Upper lobe of right lung (tissue), 1 donor: ENCODE measurements at regions not wholly inside any gene's neighbourhood (a gene's known extent, or its start where the extent isn't known, plus 50 kb on each side); places are given as distances from the start of the nearest gene placed in this dataset.

Source experiments
- ATAC-seq: fragments of 200-7000 bp; cut with Tn5 transposase; one replicate; pipeline ENCODE4 v1.9.1; 2020; ENCODE audit warnings: mild to moderate bottlenecking, moderate library complexity
- DNase-seq: peaks from one replicate; pipeline ENCODE4 v3.0.0-alpha.2; 2020
- H3K27ac ChIP-seq: fragments of 200-600 bp; one replicate; pipeline ENCODE4 v1.8.0; 2022
- H3K27me3 ChIP-seq: fragments of 200-600 bp; one replicate; pipeline ENCODE4 v1.8.0; 2022; ENCODE audit warnings: mild to moderate bottlenecking
- H3K36me3 ChIP-seq: fragments of 200-600 bp; one replicate; pipeline ENCODE4 v1.8.0; 2022
- H3K4me1 ChIP-seq: fragments of 200-600 bp; one replicate; pipeline ENCODE4 v1.8.0; 2022
- H3K4me3 ChIP-seq: fragments of 200-600 bp; one replicate; pipeline ENCODE4 v1.8.0; 2022; ENCODE audit warnings: mild to moderate bottlenecking
- H3K9me3 ChIP-seq: fragments of 200-600 bp; one replicate; pipeline ENCODE4 v1.8.0; 2022
- intact Hi-C: fragments of 100-400 bp; cut with DNase I; formaldehyde crosslinking; loops from one replicate; pipeline ENCODE4 v1.11.0; 2022
- TF ChIP-seq, protein P1 (sequence below): fragments of 200-600 bp; IDR thresholded peaks from one replicate; pipeline ENCODE4 v1.8.0; 2022; ENCODE audit warnings: antibody characterized with exemption
- donor health status: DM: no; HTN: yes; CAD: no; lungs with severe emphysema.

DNA sequence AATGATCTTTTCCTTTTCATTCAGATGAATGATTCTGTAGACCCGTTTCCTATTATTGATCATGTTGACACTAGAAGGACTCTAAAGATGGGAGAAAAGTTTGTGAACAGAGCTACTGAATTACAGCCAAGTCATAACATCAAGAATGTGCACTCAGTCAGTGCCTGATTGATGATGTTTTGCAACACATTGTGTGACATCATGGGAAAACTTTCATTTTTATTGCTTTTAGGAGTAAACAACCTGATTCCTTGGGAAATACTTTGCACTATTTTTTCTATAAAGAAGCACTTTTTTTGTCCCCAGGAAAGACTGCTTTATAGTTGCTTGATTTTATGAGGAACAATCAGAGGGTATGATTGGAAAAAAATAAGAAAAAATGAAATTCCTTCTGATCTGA lies 383.8 kb upstream of the JAG1 start:
- intact Hi-C loops, result no loop called here
- Histone ChIP-seq H3K27ac (no peak overlapping the region), H3K4me3 (no peak overlapping the region), H3K9me3 (no peaks in the 10 kb centered on the region), H3K36me3 (no peaks in the 10 kb centered on the region), H3K4me1 (no peaks in the 10 kb centered on the region), H3K27me3 (no peaks in the 10 kb centered on the region)
- TF ChIP-seq, protein P1, sequence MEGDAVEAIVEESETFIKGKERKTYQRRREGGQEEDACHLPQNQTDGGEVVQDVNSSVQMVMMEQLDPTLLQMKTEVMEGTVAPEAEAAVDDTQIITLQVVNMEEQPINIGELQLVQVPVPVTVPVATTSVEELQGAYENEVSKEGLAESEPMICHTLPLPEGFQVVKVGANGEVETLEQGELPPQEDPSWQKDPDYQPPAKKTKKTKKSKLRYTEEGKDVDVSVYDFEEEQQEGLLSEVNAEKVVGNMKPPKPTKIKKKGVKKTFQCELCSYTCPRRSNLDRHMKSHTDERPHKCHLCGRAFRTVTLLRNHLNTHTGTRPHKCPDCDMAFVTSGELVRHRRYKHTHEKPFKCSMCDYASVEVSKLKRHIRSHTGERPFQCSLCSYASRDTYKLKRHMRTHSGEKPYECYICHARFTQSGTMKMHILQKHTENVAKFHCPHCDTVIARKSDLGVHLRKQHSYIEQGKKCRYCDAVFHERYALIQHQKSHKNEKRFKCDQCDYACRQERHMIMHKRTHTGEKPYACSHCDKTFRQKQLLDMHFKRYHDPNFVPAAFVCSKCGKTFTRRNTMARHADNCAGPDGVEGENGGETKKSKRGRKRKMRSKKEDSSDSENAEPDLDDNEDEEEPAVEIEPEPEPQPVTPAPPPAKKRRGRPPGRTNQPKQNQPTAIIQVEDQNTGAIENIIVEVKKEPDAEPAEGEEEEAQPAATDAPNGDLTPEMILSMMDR, result no peak
- ATAC-seq (no peak), DNase-seq (no peak)

DNA sequence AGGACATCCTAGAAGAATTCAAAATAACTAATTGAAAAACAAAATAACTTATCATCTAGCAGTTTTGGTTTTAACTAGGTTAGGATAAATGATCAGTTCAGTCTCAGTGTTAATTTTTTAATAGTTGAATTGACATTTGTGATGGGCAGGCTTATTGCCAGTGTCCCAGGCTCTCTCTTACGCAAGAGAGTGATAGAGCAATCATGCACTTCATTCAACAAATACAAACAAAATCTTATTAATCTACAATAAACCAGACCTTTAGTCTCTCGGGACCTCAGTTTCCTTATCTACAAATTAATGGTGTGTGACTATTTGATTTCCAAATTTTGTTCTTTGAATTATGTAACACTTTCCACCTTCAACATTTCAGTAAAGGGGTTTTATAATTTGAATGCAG lies 385.9 kb upstream of the JAG1 start:
- H3K4me1 ChIP-seq, result no peaks in the 10 kb centered on the region
- ATAC-seq (no peak), DNase-seq (no peak)
- intact Hi-C loops, result no loop called here
- TF ChIP-seq, protein P1, result no peak
- no peaks in the 10 kb centered on the region for H3K9me3 ChIP-seq
- H3K4me3 ChIP-seq, result no peak overlapping the region
- H3K27me3 ChIP-seq, result no peaks in the 10 kb centered on the region
- H3K36me3 ChIP-seq, result no peaks in the 10 kb centered on the region
- H3K27ac ChIP-seq, result no peak overlapping the region

DNA sequence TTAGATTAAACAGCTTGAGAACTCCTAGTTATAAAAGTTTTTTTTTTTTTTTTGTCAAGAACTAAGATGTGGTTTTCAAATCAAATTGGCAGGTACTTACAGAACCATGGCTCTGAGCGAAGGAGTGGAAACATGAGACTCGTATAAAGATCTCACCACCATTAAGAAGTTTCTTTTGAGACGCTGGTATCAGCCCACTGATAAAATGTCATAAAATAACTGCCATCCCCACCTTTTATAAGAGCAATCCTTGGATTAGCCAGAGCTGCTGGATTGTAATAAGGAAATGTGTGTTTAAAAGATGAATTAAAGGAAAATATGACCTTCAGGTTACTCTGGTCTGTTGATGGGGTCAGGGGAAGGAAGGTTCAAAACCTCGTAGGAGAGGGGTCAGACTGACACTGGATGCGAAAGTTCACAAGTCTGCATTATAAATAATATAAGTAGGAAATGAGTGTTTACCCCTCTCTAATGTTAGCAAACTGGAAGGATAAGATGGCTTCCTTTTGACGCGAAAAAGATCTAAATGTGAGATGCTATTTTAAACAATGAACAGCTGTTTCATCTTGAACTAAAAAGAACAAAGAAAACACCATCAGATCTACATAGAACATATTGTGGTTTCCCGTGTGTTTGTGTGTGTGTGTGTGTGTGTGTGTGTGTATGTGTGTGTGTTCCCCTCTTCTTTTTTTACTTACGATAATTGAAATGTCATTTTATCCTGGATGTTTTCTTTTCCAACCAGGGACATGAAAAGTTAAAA lies 386.8 kb upstream of the JAG1 start:
- TF ChIP-seq, protein P1, result no peak
- DNase-seq, result no peak
- no peak for ATAC-seq
- intact Hi-C loops, result no loop called here
- no peak overlapping the region for H3K27ac ChIP-seq
- no peaks in the 10 kb centered on the region for H3K27me3 ChIP-seq
- no peaks in the 10 kb centered on the region for H3K9me3 ChIP-seq
- no peaks in the 10 kb centered on the region for H3K4me1 ChIP-seq
- H3K4me3 ChIP-seq, result no peak overlapping the region
- no peaks in the 10 kb centered on the region for H3K36me3 ChIP-seq

DNA sequence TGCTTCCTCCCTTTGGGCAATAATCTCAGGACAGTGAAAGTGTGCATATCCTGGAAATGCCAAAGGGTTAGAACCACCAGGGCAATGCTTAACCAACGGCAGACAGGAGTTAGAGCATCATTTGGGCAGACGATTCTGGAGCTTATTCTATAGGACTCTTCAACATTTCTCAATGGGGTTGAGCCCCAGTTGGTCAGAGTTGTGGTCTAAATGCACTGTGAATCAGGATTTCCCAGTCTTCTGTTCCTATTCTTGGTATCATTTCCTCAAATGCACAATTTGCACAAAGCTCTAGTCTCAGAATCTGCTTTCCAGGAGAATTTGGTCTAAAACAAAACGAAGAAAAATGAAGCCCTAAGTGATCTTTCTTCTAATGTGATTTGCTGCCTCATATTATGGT lies 389.6 kb upstream of the JAG1 start:
- ATAC-seq (peak; percentile 77), DNase-seq (no peak)
- H3K4me3 ChIP-seq, result no peak overlapping the region
- no peaks in the 10 kb centered on the region for H3K36me3 ChIP-seq
- H3K27me3 ChIP-seq, result no peaks in the 10 kb centered on the region
- no peak overlapping the region for H3K27ac ChIP-seq
- no peaks in the 10 kb centered on the region for H3K9me3 ChIP-seq
- TF ChIP-seq, protein P1, result no peak
- H3K4me1 ChIP-seq, result no peaks in the 10 kb centered on the region
- intact Hi-C loops, result no loop called here

DNA sequence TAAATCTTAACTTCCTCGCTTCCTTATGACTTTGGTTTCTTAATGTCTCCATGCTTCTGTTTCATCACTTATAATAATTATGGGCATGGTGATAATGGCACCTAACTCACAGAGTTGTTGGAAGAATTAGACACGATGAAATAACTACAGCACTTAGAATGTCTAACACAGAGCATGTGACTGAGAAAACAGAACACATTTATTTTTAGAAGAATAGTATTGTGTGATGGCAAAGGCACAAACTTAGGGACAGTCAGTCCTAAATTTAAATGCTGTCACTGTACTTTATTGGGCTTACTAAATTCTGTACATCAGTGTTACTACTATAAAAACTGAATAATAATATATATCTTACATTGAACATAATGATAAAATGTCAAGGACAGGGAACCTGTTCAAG lies 391.1 kb upstream of the JAG1 start:
- TF ChIP-seq, protein P1, result no peak
- intact Hi-C loops, result no loop called here

DNA sequence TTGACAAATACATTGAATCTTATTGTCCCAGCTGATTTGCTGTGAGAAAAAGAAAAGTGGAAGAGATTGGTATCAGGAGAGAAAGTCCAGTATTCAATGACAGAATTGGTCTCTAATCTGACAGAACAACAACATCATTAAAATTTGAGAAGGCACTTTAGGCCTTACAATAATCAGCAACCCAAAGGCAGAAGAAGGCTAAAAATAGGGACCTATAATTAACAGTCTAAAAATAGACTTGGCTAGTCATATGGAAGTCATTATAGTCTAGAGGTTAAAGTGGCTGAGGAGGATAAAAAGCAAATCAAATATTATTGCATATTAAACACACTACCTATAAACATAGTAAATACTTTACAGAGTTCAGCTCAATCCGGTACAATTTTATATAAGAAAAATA lies 393.6 kb upstream of the JAG1 start:
- ATAC-seq, result no peak
- intact Hi-C loops, result no loop called here
- Histone ChIP-seq H3K4me1 (no peaks in the 10 kb centered on the region), H3K4me3 (no peak overlapping the region), H3K36me3 (no peaks in the 10 kb centered on the region), H3K27ac (no peak overlapping the region), H3K9me3 (no peaks in the 10 kb centered on the region), H3K27me3 (no peaks in the 10 kb centered on the region)
- TF ChIP-seq, protein P1, result no peak
- DNase-seq, result no peak

More for the DNA sequence above, 391.1 kb upstream of the JAG1 start:
- Histone ChIP-seq H3K4me3 (no peak overlapping the region), H3K4me1 (no peaks in the 10 kb centered on the region), H3K36me3 (no peaks in the 10 kb centered on the region), H3K27me3 (no peaks in the 10 kb centered on the region), H3K27ac (no peak overlapping the region), H3K9me3 (no peaks in the 10 kb centered on the region)
- ATAC-seq (no peak), DNase-seq (no peak)
